ENCODE measurements at regions not wholly inside any gene's neighbourhood (a gene's known extent, or its start where the extent isn't known, plus 50 kb on each side); places are given as distances from the start of the nearest gene placed in this dataset.
"Not testable (repeated sequence)": the region's sequence is repeated elsewhere in the genome, so short reads cannot be mapped to it uniquely, and the experiment has no call there.

- Histone ChIP-seq H3K27me3 (ENCODE audit: control insufficient read depth in 3 of 3, insufficient read depth in 3 of 3, low read depth in 1 of 3, low read length in 3 of 3) (no peaks in the 10 kb centered on the region), H3K14ac (ENCODE audit: low read length) (no peak overlapping the region), H4K91ac (ENCODE audit: low read depth, low read length, poor library complexity) (no peak overlapping the region), H3K4me2 (ENCODE audit: insufficient read depth, low read length, poor library complexity, severe bottlenecking) (no peak overlapping the region), H3K9me3 (replicated peaks in 1 of 2; ENCODE audit: control insufficient read depth in 2 of 2, insufficient read depth in 1 of 2, low read depth in 1 of 2, low read length in 2 of 2) (peaks cover 1 to 5% of the 10 kb centered on the region in 2 donors), H2AK5ac (ENCODE audit: low read depth, low read length) (no peak overlapping the region), H3K36me3 (replicated peaks in 1 of 2; ENCODE audit: control insufficient read depth in 2 of 2, insufficient read depth in 2 of 2, low read length in 2 of 2) (no peaks in the 10 kb centered on the region), H3K4ac (ENCODE audit: low read length) (no peak overlapping the region), H4K8ac (ENCODE audit: low read depth, low read length) (no peak overlapping the region), H3K18ac (ENCODE audit: low read length) (no peak overlapping the region), H2BK5ac (ENCODE audit: low read length) (no peak overlapping the region), H3K9ac (ENCODE audit: low read depth, low read length, poor library complexity) (no peak overlapping the region), H3K79me1 (ENCODE audit: low read depth, low read length) (no peaks in the 10 kb centered on the region), H3K4me1 (ENCODE audit: control insufficient read depth in 2 of 2, insufficient read depth in 1 of 2, low read depth in 1 of 2, low read length in 2 of 2) (no peaks in the 10 kb centered on the region), H2BK15ac (ENCODE audit: low read length) (no peak overlapping the region), H2AFZ (ENCODE audit: low read length) (no peak overlapping the region), H2BK12ac (ENCODE audit: low read length) (no peak overlapping the region), H3K4me3 (ENCODE audit: low read length in 2 of 2) (no peak overlapping the region), H2BK120ac (ENCODE audit: low read depth, low read length) (no peak overlapping the region), H3K27ac (replicated peaks; ENCODE audit: low read length) (no peak overlapping the region), H3K23ac (ENCODE audit: low read depth, low read length, poor library complexity) (no peak overlapping the region)
- no peak for DNase-seq (ENCODE audit: low spot score)
- WGBS, 2 donors (ENCODE audit: extremely low coverage in 2 of 2, insufficient read length in 2 of 2, insufficient replicate concordance in 1 of 2), result no CpG with 5 or more reads among the region's 4 CpGs
Measured at GRCh38 chr4:85029453-85029852, 63.0 kb upstream of the WDFY3 start.

GRCh38 chr4:85030156-85030555 is 63.7 kb upstream of the WDFY3 start:
- H2BK5ac ChIP-seq (ENCODE audit: low read length), result no peak overlapping the region
- H3K4me2 ChIP-seq (ENCODE audit: insufficient read depth, low read length, poor library complexity, severe bottlenecking), result no peak overlapping the region
- H3K4me3 ChIP-seq (ENCODE audit: low read length in 2 of 2), result no peak overlapping the region
- 100% methylated on average over 1 of the region's 3 CpGs; no CpG with 5 or more reads in 1 of the 2 donors for WGBS, 2 donors (ENCODE audit: extremely low coverage in 2 of 2, insufficient read length in 2 of 2, insufficient replicate concordance in 1 of 2)
- peaks cover 0 to 5% of the 10 kb centered on the region in 2 donors for H3K9me3 ChIP-seq (replicated peaks in 1 of 2; ENCODE audit: control insufficient read depth in 2 of 2, insufficient read depth in 1 of 2, low read depth in 1 of 2, low read length in 2 of 2)
- H4K8ac ChIP-seq (ENCODE audit: low read depth, low read length), result no peak overlapping the region
- no peak overlapping the region for H3K14ac ChIP-seq (ENCODE audit: low read length)
- DNase-seq (ENCODE audit: low spot score), result no peak
- no peaks in the 10 kb centered on the region for H3K79me1 ChIP-seq (ENCODE audit: low read depth, low read length)
- H3K4me1 ChIP-seq (ENCODE audit: control insufficient read depth in 2 of 2, insufficient read depth in 1 of 2, low read depth in 1 of 2, low read length in 2 of 2), result no peaks in the 10 kb centered on the region
- no peak overlapping the region for H2AK5ac ChIP-seq (ENCODE audit: low read depth, low read length)
- H2AFZ ChIP-seq (ENCODE audit: low read length), result no peak overlapping the region
- H3K18ac ChIP-seq (ENCODE audit: low read length), result no peak overlapping the region
- H3K23ac ChIP-seq (ENCODE audit: low read depth, low read length, poor library complexity), result no peak overlapping the region
- H3K27ac ChIP-seq (replicated peaks; ENCODE audit: low read length), result no peak overlapping the region
- H3K4ac ChIP-seq (ENCODE audit: low read length), result no peak overlapping the region
- H3K27me3 ChIP-seq (ENCODE audit: control insufficient read depth in 3 of 3, insufficient read depth in 3 of 3, low read depth in 1 of 3, low read length in 3 of 3), result no peaks in the 10 kb centered on the region
- H3K9ac ChIP-seq (ENCODE audit: low read depth, low read length, poor library complexity), result no peak overlapping the region
- H2BK12ac ChIP-seq (ENCODE audit: low read length), result no peak overlapping the region
- no peak overlapping the region for H2BK15ac ChIP-seq (ENCODE audit: low read length)
- H2BK120ac ChIP-seq (ENCODE audit: low read depth, low read length), result no peak overlapping the region
- H4K91ac ChIP-seq (ENCODE audit: low read depth, low read length, poor library complexity), result no peak overlapping the region
- H3K36me3 ChIP-seq (replicated peaks in 1 of 2; ENCODE audit: control insufficient read depth in 2 of 2, insufficient read depth in 2 of 2, low read length in 2 of 2), result no peaks in the 10 kb centered on the region

- not testable (repeated sequence) for H3K18ac ChIP-seq (ENCODE audit: low read length); H3K4ac ChIP-seq (ENCODE audit: low read length); H2AK5ac ChIP-seq (ENCODE audit: low read depth, low read length); DNase-seq (ENCODE audit: low spot score); H2BK5ac ChIP-seq (ENCODE audit: low read length); H2BK120ac ChIP-seq (ENCODE audit: low read depth, low read length); H3K14ac ChIP-seq (ENCODE audit: low read length); H2BK12ac ChIP-seq (ENCODE audit: low read length); H3K36me3 ChIP-seq (replicated peaks in 1 of 2; ENCODE audit: control insufficient read depth in 2 of 2, insufficient read depth in 2 of 2, low read length in 2 of 2); H3K23ac ChIP-seq (ENCODE audit: low read depth, low read length, poor library complexity); H3K27ac ChIP-seq (replicated peaks; ENCODE audit: low read length); H2BK15ac ChIP-seq (ENCODE audit: low read length); H3K79me1 ChIP-seq (ENCODE audit: low read depth, low read length); H3K4me3 ChIP-seq (ENCODE audit: low read length in 2 of 2); H4K8ac ChIP-seq (ENCODE audit: low read depth, low read length); H3K9ac ChIP-seq (ENCODE audit: low read depth, low read length, poor library complexity); H2AFZ ChIP-seq (ENCODE audit: low read length); H3K4me1 ChIP-seq (ENCODE audit: control insufficient read depth in 2 of 2, insufficient read depth in 1 of 2, low read depth in 1 of 2, low read length in 2 of 2); H4K91ac ChIP-seq (ENCODE audit: low read depth, low read length, poor library complexity); H3K9me3 ChIP-seq (replicated peaks in 1 of 2; ENCODE audit: control insufficient read depth in 2 of 2, insufficient read depth in 1 of 2, low read depth in 1 of 2, low read length in 2 of 2); H3K4me2 ChIP-seq (ENCODE audit: insufficient read depth, low read length, poor library complexity, severe bottlenecking); H3K27me3 ChIP-seq (ENCODE audit: control insufficient read depth in 3 of 3, insufficient read depth in 3 of 3, low read depth in 1 of 3, low read length in 3 of 3)
- WGBS, 2 donors (ENCODE audit: extremely low coverage in 2 of 2, insufficient read length in 2 of 2, insufficient replicate concordance in 1 of 2), result no CpG with 5 or more reads among the region's 6 CpGs
Measured at GRCh38 chr4:85033838-85034237, 67.3 kb upstream of the WDFY3 start.

GRCh38 chr4:85039526-85039925 is 73.0 kb upstream of the WDFY3 start:
- Histone ChIP-seq H3K14ac (ENCODE audit: low read length) (no peak overlapping the region), H3K18ac (ENCODE audit: low read length) (no peak overlapping the region), H3K23ac (ENCODE audit: low read depth, low read length, poor library complexity) (no peak overlapping the region), H3K27me3 (ENCODE audit: control insufficient read depth in 3 of 3, insufficient read depth in 3 of 3, low read depth in 1 of 3, low read length in 3 of 3) (no peaks in the 10 kb centered on the region), H3K79me1 (ENCODE audit: low read depth, low read length) (no peaks in the 10 kb centered on the region), H3K4ac (ENCODE audit: low read length) (no peak overlapping the region), H3K4me3 (ENCODE audit: low read length in 2 of 2) (no peak overlapping the region), H3K9me3 (replicated peaks in 1 of 2; ENCODE audit: control insufficient read depth in 2 of 2, insufficient read depth in 1 of 2, low read depth in 1 of 2, low read length in 2 of 2) (no peaks in the 10 kb centered on the region), H3K4me2 (ENCODE audit: insufficient read depth, low read length, poor library complexity, severe bottlenecking) (no peak overlapping the region), H4K91ac (ENCODE audit: low read depth, low read length, poor library complexity) (no peak overlapping the region), H2BK12ac (ENCODE audit: low read length) (no peak overlapping the region), H2BK5ac (ENCODE audit: low read length) (no peak overlapping the region), H2AK5ac (ENCODE audit: low read depth, low read length) (no peak overlapping the region), H2AFZ (ENCODE audit: low read length) (no peak overlapping the region), H3K9ac (ENCODE audit: low read depth, low read length, poor library complexity) (no peak overlapping the region), H2BK15ac (ENCODE audit: low read length) (no peak overlapping the region), H3K4me1 (ENCODE audit: control insufficient read depth in 2 of 2, insufficient read depth in 1 of 2, low read depth in 1 of 2, low read length in 2 of 2) (no peaks in the 10 kb centered on the region), H4K8ac (ENCODE audit: low read depth, low read length) (no peak overlapping the region), H3K36me3 (replicated peaks in 1 of 2; ENCODE audit: control insufficient read depth in 2 of 2, insufficient read depth in 2 of 2, low read length in 2 of 2) (no peaks in the 10 kb centered on the region), H2BK120ac (ENCODE audit: low read depth, low read length) (no peak overlapping the region), H3K27ac (replicated peaks; ENCODE audit: low read length) (no peak overlapping the region)
- no peak for DNase-seq (ENCODE audit: low spot score)
- no CpG with 5 or more reads among the region's 1 CpG for WGBS, 2 donors (ENCODE audit: extremely low coverage in 2 of 2, insufficient read length in 2 of 2, insufficient replicate concordance in 1 of 2)
